ENCODE measurements at regions not wholly inside any gene's neighbourhood (a gene's known extent, or its start where the extent isn't known, plus 50 kb on each side); places are given as distances from the start of the nearest gene placed in this dataset.
A peak's percentile ranks its signal among the peaks of the same experiment; 100 is the strongest.

DNA sequence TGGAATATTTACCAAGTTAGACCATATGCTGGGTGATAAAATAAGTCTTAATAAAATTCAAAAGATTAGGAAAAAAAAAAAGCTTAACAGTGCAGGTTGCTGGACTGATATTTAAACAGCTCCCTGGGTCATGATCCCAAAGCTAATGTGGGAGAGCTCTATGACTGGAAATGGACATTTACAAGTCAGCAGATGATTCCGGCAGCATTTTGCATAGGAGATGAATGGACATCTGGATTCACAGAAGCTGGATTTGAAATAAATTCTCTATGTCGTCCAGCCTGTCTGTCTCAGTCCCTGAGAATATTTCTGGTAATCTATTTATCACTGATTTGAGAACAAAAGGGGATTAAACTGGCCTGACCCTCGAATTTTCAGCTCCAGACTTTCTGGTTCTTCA, 52.3 kb upstream of the KLHL25 start:
- no peak for DNase-seq

DNA sequence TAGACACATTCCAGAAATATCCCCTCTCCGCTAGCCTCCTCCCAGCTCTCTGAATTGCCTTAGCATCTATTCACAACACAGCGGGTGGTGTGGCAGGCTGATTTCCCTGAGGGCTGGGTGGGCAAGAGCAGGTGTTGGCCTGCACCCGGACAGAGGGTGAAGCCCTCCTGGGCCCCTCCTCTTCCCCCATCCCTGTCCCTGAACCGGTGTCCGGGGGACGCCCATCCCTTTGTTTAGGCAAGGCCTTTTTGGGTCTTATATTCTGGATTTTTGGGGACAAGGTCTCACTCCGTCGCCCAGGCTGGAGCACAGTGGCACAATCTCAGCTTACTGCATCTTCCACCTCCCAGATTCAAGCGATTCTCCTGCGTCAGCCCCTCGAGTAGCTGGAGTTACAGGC, 55.2 kb upstream of the KLHL25 start:
- no peak for DNase-seq

DNA sequence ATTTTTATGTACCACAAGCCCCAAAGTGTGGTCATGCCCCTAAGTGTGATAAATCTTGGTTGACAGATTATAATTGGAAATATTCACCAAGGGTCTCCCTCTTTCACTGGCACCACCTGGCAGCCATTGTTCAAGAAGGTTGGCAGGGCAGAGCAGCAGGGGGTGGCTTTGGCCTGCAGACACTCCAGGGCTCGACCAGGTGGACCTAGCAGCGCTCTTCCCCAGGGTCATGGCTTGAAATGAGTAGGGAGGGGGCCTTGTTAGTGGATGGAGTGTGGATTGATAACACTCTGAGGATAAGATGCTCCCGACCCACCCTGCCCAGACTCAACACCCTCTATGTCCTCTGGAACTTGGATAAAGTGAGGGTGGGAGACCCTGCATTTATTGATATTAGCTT, 58.2 kb upstream of the KLHL25 start:
- DNase-seq = no peak

DNA sequence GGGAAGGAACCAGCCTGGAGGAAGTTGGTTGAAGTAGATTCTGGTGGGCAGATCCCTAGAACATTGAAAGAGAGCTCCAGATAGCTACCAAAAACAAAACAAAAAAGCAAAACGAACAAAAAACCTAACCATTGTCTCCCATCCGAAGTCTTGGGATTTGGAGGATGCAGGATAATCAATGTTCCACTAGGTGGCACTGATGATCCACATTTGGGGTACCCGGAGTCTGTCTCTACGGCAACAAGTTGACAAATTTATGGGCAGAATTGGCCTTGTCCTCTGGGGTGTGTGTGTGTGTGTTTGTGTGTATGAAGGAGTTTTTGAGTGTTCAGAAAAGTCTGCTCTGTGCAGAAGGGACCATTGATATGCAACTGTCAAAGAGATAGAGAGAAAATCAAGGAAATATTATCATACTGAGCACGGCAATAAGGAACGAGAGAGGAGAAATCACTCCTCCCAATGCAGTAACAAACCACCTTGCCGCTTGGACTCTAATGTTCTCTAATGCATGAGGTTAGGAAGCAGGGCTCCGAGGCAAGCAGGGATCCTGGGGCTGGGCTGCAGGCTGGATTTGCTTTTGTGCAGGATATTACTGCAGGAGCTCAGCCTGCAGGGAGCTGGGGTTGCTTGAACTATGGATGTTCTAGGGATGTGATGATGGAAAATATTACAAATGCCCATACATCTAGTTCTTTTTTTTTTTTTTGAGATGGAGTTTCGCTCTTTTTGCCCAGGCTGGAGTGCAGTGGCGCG, 59.8 kb upstream of the KLHL25 start:
- DNase-seq = peak; percentile 52 to 60

DNA sequence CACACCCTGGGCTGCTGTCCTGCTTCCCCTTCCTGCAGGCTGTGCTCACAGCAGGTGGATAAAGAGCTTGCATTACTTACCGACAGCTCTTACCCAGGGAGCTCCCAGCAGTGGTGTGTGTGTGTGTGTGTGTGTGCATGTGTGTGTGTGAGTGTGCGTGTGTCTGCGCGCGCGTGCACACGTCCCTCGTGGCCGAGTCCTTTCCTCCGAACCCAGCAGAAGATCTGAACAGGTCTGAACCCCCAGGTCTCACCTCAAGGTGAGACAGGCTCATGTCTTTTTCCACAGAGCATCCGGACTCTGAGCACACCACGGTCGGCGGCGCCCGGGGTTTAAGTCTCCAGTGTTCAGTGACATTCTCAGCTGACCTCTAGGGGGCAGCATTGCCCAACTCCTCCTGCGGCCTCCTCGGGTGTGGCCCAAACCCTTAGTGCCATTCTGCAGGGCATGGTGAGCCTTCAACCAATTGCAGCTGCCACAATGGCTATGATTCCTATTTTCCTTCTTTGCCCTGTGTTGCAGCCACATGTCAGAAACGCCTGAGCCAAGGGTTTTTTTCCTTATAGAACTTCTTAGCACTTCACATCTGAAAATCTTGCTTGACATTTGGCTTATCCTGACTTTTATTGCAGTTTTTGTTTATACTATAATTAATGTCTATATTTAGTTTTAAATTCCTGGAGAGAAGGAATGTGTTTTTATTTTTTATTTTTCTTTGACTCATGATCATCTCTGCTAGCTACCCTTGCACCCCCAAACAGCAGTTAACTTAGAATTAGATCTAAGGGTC, 64.1 kb upstream of the KLHL25 start:
- DNase-seq = peak; percentile 60 to 73

DNA sequence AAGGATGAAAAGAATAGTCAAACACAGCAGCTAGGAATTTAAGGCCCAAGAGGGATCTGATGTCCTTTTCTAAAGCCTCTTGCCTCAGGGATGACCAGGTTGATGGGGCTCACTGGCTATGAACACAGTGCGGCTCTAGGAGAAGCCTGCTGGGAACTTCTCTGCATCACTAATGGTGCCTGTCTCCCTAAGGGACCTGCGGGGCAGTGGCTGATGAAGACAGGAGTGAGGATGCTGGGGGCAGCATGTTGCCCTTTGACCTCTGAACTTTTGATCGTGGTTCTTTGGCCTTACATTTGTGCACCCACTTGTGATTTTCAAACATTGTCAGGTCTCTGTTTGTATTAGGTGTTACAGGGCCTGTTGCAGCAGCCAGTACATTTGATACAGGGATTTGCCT, 64.9 kb upstream of the KLHL25 start:
- DNase-seq = no peak

DNA sequence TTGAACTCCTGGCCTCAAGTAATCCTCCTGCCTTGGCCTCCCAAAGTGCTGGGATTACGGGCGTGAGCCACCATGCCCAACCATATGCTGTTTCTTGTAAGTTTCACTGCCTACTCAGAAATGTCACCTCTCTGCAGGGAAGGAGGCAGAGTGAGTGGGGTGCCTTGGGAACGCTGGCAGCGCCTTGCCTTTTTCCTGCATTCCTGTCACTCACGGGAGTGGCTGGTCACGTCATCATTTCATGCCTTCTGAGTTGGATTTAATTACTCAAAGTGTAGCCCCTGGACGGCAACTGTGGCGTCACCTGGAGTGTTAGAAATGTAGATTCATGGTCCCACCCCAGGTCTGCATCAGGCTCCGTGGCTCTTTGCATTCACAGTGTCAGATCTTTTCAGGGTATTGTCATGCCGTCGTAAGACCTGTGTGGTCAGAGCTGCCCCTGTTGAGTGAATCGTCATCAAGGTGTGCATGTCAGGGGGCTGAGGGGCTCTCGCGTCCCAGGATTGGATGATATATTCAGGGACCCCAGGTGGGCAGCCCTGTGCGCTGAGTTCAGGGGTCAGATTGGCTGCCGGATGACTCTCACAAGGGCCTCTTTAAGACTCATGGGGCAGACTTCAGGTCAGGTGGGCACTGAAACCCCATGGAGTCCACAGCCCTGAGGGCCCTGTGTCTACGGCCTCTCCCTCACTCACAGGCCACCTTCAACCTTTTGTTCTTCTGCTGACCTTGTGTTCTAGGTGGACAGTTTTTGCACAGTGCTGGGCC, 65.9 kb upstream of the KLHL25 start:
- DNase-seq = no peak

DNA sequence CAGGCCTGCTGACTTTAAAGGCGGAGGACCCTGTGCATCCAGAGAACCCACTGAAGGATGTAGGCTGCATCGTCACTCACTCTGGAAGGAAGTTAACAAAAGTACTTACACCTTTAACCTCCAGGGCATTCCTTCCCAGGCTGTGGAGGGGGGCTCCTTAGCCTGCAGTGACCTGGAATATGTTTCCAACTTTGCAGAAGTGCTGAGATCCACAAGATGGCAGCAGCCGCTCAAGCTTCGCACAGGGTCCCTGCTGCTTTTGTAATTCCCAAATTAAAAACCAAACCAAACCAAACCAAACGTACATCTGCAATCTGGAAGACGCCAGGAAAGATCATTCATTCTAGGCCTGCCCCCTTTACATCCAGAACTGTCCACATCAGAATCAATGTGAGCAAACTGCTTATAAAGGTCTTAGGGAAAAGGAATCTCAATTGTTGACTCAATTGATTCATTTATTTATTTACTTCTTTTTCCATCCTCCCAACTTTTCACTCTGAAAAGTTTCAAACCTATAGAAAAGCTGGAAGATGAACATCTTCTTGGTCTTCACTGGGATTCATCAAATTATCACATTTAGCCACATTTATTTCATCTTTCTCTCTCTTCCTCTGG, 70.5 kb upstream of the KLHL25 start:
- peak; percentile 33 to 52 for DNase-seq

DNA sequence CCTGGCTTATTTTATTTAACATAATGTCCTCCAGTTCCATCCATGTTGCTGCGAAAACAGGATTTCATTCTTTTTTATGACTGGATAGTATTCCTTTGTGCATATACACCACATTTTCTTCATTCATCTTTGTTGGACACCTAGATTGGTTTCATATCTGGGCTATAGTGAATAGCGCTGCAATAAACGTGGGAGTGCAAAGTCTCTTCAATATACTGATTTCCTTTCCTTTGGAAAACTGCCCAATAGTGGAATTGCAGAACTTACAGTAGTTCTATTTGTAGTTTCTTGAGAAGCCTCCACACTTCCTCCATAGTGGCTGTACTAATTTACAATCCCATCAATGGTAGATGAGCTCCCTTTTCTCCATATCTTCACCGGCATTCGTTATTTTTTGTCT, 72.5 kb upstream of the KLHL25 start:
- DNase-seq = no peak

DNA sequence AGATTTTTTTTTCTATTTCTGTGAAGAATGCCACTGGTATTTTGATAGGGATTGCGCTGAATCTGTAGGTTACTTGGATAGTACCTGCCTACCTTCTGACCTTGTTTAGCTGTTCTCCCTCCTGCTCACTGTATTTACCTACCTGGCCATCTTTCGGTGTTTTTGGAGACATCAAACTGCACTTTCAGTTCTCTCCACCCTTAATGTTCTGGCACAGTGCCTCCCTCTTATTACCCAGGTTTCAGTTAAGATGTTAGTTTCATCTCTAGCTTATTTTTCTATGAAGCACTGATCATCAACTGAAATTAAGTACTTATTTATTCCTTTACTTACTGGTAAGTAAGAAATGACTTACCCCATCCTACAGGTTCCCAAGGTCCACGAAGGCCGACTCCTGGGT, 74.4 kb upstream of the KLHL25 start:
- no peak for DNase-seq

DNA sequence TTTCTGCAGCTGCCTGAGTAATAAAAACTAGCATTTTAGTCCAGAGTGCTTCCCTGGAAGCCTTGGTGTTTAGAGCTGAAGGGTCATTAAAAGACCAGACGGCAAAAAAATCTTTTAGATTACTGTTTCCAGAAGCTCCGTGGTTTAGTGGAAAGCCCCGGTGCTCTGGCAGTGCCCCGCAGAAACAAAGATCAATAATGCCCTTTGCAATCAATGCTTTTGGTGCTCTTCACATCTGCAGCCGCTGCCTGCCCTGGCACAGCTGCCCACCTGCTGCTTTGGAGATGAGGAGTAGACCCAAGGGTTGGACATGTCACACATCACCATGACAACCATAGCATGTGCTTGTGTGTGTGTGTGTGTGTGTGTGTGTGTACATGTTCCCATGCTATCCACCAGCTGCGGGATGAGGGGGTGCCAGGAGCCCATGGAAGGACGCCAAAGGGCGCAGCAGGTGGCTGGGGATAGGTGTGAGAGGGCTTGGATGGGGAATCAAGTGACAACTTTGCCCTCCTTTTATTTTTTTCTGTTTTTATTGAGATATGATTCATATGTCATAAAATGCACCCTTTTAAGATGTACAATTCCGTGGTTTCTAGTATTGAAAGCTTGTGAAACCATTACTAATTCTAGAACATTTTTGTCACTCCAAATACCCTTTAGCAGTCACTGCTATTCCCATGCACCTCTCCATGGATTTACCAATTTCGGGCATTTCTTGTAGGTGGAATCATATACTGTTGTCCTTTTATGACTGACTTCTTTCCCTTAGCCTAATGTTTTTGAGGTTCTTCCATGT, 75.7 kb upstream of the KLHL25 start:
- no peak for DNase-seq

DNA sequence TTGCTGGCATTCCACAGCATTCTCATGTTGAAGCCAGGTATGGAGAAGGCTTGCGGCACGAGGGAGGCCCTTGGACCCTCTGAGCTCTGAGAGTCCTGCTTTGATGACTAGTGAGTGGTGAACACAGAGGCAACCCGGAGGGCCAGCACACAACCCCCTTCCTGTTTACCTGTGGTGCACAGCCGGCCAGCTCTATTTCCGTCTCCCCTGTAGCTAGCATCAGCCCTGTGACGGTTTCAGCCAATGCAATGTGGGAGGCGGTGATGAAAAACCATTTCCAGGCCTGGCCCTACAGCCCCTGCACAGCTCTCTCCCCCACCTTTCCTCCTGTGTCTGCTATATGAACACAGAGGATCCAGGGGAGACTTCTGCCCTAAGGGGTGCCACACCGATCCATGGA, 76.8 kb upstream of the KLHL25 start:
- DNase-seq = no peak

DNA sequence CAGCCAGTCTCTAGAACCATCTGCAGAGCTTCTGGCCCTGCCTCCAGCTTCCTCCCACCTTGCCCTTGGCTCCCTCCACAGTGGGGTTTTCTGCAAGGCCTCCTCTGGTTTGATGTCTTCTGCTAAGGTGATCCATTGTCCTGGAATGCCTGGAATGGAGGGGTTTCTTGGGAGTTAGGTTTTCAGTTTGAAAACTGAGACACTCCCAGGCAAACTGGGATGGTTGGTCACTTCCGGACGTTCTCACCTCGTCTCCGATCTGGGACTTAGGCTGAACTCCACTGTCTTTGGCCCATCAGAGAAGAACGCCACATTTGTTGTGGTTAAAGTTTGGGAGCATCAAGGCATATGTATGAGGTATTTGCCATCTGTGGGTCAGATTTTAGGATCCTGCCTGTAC, 77.4 kb upstream of the KLHL25 start:
- no peak for DNase-seq

DNA sequence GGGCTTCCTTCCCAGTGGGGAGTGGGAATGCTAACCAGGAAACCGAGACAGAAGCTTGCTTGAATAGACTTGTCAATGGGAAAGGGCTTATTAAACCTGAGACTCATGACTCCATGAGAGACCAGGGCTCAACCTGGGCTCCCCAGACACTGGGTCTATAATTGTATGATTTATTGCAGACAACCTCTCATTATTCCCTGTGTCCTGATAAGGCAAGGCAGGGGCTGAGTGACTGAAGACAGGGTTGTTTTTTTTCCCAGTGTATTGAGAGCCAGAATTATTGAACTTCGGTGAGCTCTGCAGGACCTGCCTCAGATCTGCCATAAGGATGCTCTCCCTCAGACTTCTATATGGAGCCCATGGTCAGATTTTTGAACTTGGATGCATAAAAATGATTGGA, 79.5 kb upstream of the KLHL25 start:
- DNase-seq = no peak

DNA sequence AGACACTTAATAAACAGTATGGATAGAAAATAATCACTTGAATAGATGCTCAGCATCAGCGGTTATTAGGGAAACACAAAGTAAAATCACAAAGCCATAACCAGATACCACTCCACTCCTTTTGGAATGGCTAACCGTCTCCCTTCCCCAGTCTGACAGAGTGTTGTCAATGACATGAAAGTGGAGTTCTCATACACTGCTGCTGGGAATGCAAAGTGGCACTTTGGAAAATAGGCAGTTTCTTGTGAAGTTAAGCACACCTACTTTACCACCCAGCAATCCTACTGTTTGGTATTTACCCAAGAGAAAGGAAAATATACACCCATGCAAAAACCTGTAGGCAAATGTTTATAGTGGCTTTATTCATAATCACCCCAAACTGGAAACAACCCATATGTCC, 81.0 kb upstream of the KLHL25 start:
- DNase-seq = no peak

DNA sequence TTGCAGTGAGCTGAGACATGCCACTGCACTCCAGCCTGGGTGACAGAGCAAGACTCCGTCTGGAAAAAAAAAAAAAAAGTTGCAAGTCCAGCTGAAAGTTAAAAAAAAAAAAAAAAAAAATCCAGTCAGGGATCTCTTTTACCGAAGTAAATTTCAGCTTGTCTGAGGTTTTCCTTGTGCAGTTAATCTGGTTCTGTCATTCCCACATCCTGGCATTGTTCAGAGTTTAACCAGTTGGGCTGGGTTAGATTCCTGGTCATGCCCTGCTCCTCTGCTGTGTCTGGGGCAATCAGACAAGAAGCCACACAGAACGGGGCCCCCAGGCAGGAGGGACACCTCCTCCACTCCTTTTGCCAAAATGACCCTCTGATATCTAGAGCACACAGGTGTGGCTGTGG, 84.1 kb upstream of the KLHL25 start:
- no peak for DNase-seq

DNA sequence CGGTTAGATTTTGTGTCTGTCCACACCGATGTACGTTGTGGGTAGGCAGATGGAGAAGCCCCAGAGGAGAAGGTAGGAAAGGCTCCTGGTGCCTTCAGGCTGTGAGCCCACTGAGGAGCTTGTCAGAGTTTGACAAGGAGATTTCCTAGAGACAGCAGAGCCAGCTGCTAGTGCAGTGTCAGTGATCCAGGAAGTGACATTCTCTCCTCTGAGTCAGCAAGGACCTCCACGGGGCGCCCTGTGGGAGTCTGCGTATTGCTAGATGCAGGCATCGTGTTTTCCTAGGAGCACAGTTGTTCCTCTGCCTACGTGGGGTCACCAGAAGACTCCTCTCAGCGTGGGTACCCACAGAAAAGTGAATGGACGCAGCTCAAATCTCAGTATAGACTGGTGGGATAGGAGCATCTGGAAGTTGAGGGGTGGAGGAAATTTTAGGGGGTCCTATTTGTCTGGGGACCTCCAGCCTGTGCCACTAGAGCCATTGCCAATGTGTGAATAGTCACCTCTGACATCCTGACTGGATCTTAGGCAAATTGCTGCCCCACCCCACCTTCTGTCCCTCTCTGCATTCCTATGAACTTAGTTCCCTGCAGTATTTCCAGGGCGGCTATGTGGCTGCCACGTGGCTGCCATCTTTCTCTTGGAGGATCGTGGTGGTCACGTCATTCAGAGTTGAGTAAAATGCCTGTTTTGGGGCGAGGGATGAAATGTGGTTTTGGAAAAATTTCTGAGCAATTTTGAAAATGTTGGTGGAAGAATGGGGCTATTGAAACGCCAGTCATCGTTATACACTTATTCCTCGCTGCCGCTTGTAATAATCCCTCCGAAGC, 84.8 kb upstream of the KLHL25 start:
- DNase-seq = no peak

DNA sequence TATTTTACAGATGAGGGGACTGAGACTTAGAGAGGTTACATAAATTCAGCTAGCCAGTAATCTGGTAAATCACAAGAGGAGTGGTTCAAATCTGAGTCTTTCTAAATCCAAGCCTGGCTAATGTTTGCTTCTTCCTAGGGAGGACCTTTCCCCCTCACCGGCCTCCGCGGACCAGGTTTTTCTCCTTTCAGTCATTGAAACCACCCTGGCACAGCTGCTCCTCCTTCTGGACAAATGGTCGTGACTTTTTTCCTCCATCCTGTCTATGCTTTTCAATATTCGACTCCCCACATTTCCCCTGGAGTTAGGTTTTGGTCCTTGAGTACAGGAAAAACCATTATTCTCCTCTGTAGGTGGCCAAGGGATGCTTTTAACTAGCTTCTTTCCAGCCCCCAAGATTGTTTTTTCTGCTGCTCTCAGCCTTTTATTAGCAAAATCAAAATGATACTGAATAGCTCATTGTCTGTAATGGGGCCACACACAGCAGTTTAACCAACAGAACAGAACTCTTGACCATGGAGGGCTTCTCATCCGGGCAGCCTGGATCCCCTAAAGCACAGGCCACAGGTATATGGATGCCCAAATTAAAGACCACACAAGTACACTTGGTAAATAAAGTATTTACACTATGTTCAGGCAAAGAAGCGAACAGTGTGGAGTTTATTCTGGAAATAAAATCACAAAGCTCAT, 85.9 kb upstream of the KLHL25 start:
- no peak for DNase-seq

DNA sequence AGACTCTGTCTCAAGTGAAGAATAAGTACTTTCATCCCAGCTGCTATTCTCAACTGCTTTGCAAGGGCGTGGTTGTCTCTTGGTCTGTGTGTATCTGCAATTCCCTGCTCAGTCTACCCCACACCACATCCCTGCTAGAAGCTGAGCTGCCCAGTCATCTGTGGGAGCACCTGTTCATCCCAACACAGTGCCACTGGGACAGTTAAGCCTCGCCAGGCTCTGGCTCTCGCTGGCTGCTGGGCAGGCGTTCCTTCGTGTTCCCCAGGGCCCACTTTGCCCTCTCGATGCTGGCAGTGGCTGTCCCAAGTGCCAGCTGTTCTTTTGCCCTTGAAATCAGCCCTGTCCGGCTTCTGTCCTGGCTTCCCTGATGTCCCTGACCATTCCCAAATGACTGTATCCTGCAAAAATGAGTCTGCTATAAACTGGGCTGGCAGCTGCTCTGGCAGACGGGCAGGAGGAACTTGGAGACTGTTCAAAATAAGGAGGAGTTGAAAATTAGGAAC, 91.6 kb upstream of the KLHL25 start:
- no peak for DNase-seq

DNA sequence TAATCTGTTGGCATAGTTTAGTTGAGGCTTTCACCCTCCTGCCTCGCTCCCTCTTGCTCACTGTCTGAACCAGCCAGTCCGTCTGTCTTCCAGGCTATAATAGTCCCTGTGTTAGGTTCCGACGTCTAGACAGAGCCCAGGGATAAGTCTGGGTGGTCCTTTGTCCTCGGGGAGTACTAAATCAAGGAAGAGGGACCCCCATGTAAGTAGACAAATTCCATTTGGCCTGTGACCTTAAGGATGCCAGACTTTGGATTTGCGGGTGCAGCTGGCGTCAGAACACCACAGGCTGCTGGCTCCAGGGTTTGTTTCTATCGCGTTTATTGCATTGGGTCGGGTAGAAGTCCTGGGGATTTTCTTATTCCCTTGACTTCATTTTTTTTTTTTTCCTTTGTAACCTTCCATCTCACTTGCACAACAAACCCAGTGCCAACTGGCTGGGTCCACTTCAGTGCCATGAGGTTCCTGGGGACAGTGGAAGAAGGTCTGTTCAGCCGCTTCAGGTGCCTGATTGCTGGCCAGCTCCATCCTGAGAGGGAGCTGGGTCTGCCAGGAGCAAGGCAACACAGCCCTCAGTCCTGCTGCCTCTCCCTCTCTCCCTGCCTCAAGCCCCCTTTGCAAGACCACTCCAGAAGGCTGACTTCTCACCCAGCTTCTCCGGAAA, 95.4 kb upstream of the KLHL25 start:
- DNase-seq = no peak

Data from Kasumi-1 (cell line).